H9 (cell line): ENCODE measurements at regions not wholly inside any gene's neighbourhood (a gene's known extent, or its start where the extent isn't known, plus 50 kb on each side); places are given as distances from the start of the nearest gene placed in this dataset.

Experiments used
- DNase-seq: peaks from one replicate; pipeline ENCODE4 v3.0.0-alpha.2; 2017
- H2AFZ ChIP-seq: one replicate; pipeline ENCODE4 v1.6.1; 2013; ENCODE audit warnings: mild to moderate bottlenecking, low read length, control low read depth, moderate library complexity
- H2AK5ac ChIP-seq: 2 replicates; pipeline ENCODE4 v1.6.1; 2013; ENCODE audit warnings: low read length, control low read depth, mixed read lengths; ENCODE audit not compliant: insufficient read length
- H2BK120ac ChIP-seq: one replicate; pipeline ENCODE4 v1.6.1; 2013; ENCODE audit warnings: low read depth, mild to moderate bottlenecking, low read length, control low read depth, inconsistent platforms; ENCODE audit not compliant: poor library complexity, severe bottlenecking
- H2BK12ac ChIP-seq: 2 replicates; pipeline ENCODE4 v1.6.1; 2013; ENCODE audit warnings: low read length, control low read depth, mixed read lengths, low read depth; ENCODE audit not compliant: insufficient read length
- H2BK15ac ChIP-seq: 2 replicates; pipeline ENCODE4 v1.6.1; 2013; ENCODE audit warnings: low read depth, low read length, control low read depth
- H2BK20ac ChIP-seq: one replicate; pipeline ENCODE4 v1.6.1; 2013; ENCODE audit warnings: low read depth, mild to moderate bottlenecking, low read length, control low read depth, inconsistent platforms; ENCODE audit not compliant: poor library complexity, severe bottlenecking
- H2BK5ac ChIP-seq: 2 replicates; pipeline ENCODE4 v1.6.1; 2013; ENCODE audit warnings: low read length, control low read depth, mixed read lengths; ENCODE audit not compliant: insufficient read length
- H3K14ac ChIP-seq: 2 replicates; pipeline ENCODE4 v1.6.1; 2013; ENCODE audit warnings: low read length, control low read depth; ENCODE audit not compliant: insufficient read depth
- H3K18ac ChIP-seq: 2 replicates; pipeline ENCODE4 v1.6.1; 2013; ENCODE audit warnings: low read depth, mild to moderate bottlenecking, mixed read lengths, low read length, control low read depth; ENCODE audit not compliant: insufficient read length
- H3K23ac ChIP-seq: 2 replicates; pipeline ENCODE4 v1.6.1; 2013; ENCODE audit warnings: low read length, control low read depth, mixed read lengths, low read depth; ENCODE audit not compliant: insufficient read length
- H3K23me2 ChIP-seq: 2 replicates; pipeline ENCODE4 v1.6.1; 2013; ENCODE audit warnings: low read depth, mild to moderate bottlenecking, mixed read lengths, low read length, control low read depth; ENCODE audit not compliant: insufficient read length, poor library complexity, severe bottlenecking
- H3K27ac ChIP-seq: 2 replicates; pipeline ENCODE4 v1.5.1; 2013; ENCODE audit warnings: low read length, control low read depth, mixed read lengths, low read depth; ENCODE audit not compliant: insufficient read length
- H3K27me3 ChIP-seq: 2 replicates; pipeline ENCODE4 v1.6.1; 2013; ENCODE audit warnings: low read length, control low read depth, inconsistent platforms; ENCODE audit not compliant: insufficient read depth
- H3K4ac ChIP-seq: 2 replicates; pipeline ENCODE4 v1.6.1; 2013; ENCODE audit warnings: low read depth, mild to moderate bottlenecking, control low read depth, inconsistent platforms, low read length, moderate library complexity
- H3K4me1 ChIP-seq: 2 replicates; pipeline ENCODE4 v1.6.1; 2013; ENCODE audit warnings: low read length, control low read depth, inconsistent platforms; ENCODE audit not compliant: insufficient read depth
- H3K4me2 ChIP-seq: 2 replicates; pipeline ENCODE4 v1.6.1; 2013; ENCODE audit warnings: low read length, control low read depth, mixed read lengths; ENCODE audit not compliant: insufficient read length, insufficient read depth
- H3K56ac ChIP-seq: 2 replicates; pipeline ENCODE4 v1.6.1; 2013; ENCODE audit warnings: low read depth, mild to moderate bottlenecking, mixed read lengths, low read length, control low read depth; ENCODE audit not compliant: insufficient read length
- H3K79me1 ChIP-seq: 2 replicates; pipeline ENCODE4 v1.6.1; 2013; ENCODE audit warnings: low read depth, mild to moderate bottlenecking, moderate library complexity, low read length, control low read depth, inconsistent platforms; ENCODE audit not compliant: insufficient read depth, poor library complexity, severe bottlenecking
- H3K79me2 ChIP-seq: 2 replicates; pipeline ENCODE4 v1.6.1; 2013; ENCODE audit warnings: low read length, control low read depth, inconsistent platforms; ENCODE audit not compliant: insufficient read depth
- H3K9ac ChIP-seq: 2 replicates; pipeline ENCODE4 v1.6.1; 2013; ENCODE audit warnings: low read length, control low read depth, mixed read lengths; ENCODE audit not compliant: insufficient read length; ENCODE audit errors: extremely low read depth
- H3K9me3 ChIP-seq: one replicate; pipeline ENCODE4 v1.6.1; 2013; ENCODE audit warnings: low read depth, low read length, inconsistent platforms; ENCODE audit not compliant: control insufficient read depth
- H3T11ph ChIP-seq: one replicate; pipeline ENCODE4 v1.6.1; 2013; ENCODE audit warnings: mild to moderate bottlenecking, low read length, control low read depth, inconsistent platforms
- H4K20me1 ChIP-seq: one replicate; pipeline ENCODE4 v1.6.1; 2013; ENCODE audit not compliant: control insufficient read depth, insufficient read length, insufficient read depth
- H4K5ac ChIP-seq: 2 replicates; pipeline ENCODE4 v1.6.1; 2013; ENCODE audit warnings: low read depth, mild to moderate bottlenecking, mixed read lengths, low read length, control low read depth; ENCODE audit not compliant: insufficient read length
- H4K8ac ChIP-seq: replicated peaks from 2 replicates; pipeline ENCODE4 v1.6.1; 2013; ENCODE audit warnings: low read length, control low read depth, mixed read lengths, low read depth; ENCODE audit not compliant: insufficient read length
- H4K91ac ChIP-seq: 2 replicates; pipeline ENCODE4 v1.6.1; 2013; ENCODE audit warnings: low read depth, mild to moderate bottlenecking, moderate library complexity, mixed read lengths, low read length, control low read depth; ENCODE audit not compliant: insufficient read length
- H3K27ac Mint-ChIP-seq, 3 experiments: 2 replicates in 2 of 3; 3 replicates in 1 of 3; pipeline ENCODE4 v1.8.0; 2020 to 2021; ENCODE audit warnings: mixed read lengths in 3 of 3, mild to moderate bottlenecking in 1 of 3, moderate library complexity in 1 of 3
- H3K27me3 Mint-ChIP-seq: 2 replicates; pipeline ENCODE4 v1.8.0; 2021; ENCODE audit warnings: low read depth, mild to moderate bottlenecking, moderate library complexity, mixed read lengths
- H3K36me3 Mint-ChIP-seq, 3 experiments: 2 replicates in 2 of 3; 3 replicates in 1 of 3; pipeline ENCODE4 v1.8.0; 2020 to 2021; ENCODE audit warnings: low read depth in 3 of 3, mixed read lengths in 3 of 3; ENCODE audit not compliant: insufficient read depth in 1 of 3
- H3K4me1 Mint-ChIP-seq, 2 experiments: 2 replicates each; pipeline ENCODE4 v1.8.0; 2020; ENCODE audit warnings: mixed read lengths in 2 of 2
- H3K4me3 Mint-ChIP-seq, 2 experiments: 2 replicates in 1 of 2; 3 replicates in 1 of 2; pipeline ENCODE4 v1.8.0; 2020 to 2021; ENCODE audit warnings: mild to moderate bottlenecking in 2 of 2, mixed read lengths in 2 of 2, moderate library complexity in 1 of 2
- H3K9me3 Mint-ChIP-seq, 2 experiments: 2 replicates in 1 of 2; 3 replicates in 1 of 2; pipeline ENCODE4 v1.8.0; 2020; ENCODE audit warnings: mild to moderate bottlenecking in 2 of 2, mixed read lengths in 2 of 2, moderate library complexity in 1 of 2
- WGBS: extraction: QIAGEN DNeasy Blood & Tissue Kit; methylation state at CpG from one replicate; pipeline ENCODE4 v1.1.7; 2013; ENCODE audit warnings: missing lambda C conversion rate, low lambda C conversion rate, mixed read lengths; ENCODE audit not compliant: insufficient read length; ENCODE audit errors: extremely low coverage; 5-methylcytosine and 5-hydroxymethylcytosine counted together
- TF ChIP-seq, protein P1 (sequence below): fragments of 200-600 bp; sonication (generic); conservative IDR thresholded peaks from 3 replicates; pipeline ENCODE4 v1.8.0; 2021; ENCODE audit warnings: antibody characterized with exemption, mild to moderate bottlenecking

DNA sequence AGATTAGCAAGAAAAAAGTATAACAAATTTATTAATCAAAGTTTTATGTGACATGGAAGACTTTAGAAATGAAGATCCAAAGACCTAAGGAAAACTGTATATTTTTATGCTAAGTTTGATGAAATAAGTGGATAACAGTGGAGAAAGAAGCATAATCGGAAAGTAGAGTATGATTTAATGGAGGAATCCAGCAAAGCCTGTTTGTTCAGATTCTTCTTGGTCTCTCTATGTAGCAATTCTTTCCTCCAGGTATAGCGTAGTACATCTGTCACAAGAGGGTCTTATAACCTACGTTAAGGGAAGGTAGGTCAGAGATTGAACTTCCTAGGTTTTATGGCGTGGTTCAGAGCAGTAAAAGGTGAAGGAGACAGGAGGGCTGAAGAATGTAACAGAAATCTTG, 600.6 kb upstream of the CHORDC1 start:
- no peak overlapping the region for H2BK15ac ChIP-seq
- no peak overlapping the region for H4K91ac ChIP-seq
- no peak overlapping the region for H3T11ph ChIP-seq
- H3K4me1 ChIP-seq: no peaks in the 10 kb centered on the region
- H2BK20ac ChIP-seq: no peak overlapping the region
- no peak overlapping the region for H2BK5ac ChIP-seq
- Mint-ChIP-seq H3K27me3 (no peaks in the 10 kb centered on the region), H3K9me3 (no peaks in the 10 kb centered on the region), H3K27ac (no peak overlapping the region), H3K36me3 (no peaks in the 10 kb centered on the region), H3K4me3 (no peak overlapping the region), H3K4me1 (no peaks in the 10 kb centered on the region)
- H3K18ac ChIP-seq: no peak overlapping the region
- no peak overlapping the region for H4K5ac ChIP-seq
- no peak overlapping the region for H2AK5ac ChIP-seq
- no CpG with 5 or more reads among the region's 4 CpGs for WGBS
- no peaks in the 10 kb centered on the region for H3K23me2 ChIP-seq
- DNase-seq: no peak
- TF ChIP-seq, protein P1, sequence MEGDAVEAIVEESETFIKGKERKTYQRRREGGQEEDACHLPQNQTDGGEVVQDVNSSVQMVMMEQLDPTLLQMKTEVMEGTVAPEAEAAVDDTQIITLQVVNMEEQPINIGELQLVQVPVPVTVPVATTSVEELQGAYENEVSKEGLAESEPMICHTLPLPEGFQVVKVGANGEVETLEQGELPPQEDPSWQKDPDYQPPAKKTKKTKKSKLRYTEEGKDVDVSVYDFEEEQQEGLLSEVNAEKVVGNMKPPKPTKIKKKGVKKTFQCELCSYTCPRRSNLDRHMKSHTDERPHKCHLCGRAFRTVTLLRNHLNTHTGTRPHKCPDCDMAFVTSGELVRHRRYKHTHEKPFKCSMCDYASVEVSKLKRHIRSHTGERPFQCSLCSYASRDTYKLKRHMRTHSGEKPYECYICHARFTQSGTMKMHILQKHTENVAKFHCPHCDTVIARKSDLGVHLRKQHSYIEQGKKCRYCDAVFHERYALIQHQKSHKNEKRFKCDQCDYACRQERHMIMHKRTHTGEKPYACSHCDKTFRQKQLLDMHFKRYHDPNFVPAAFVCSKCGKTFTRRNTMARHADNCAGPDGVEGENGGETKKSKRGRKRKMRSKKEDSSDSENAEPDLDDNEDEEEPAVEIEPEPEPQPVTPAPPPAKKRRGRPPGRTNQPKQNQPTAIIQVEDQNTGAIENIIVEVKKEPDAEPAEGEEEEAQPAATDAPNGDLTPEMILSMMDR: no peak
- no peak overlapping the region for H3K14ac ChIP-seq
- no peak overlapping the region for H2AFZ ChIP-seq
- H3K79me1 ChIP-seq: no peaks in the 10 kb centered on the region
- H2BK12ac ChIP-seq: no peak overlapping the region
- no peaks in the 10 kb centered on the region for H3K79me2 ChIP-seq
- H3K27me3 ChIP-seq: no peaks in the 10 kb centered on the region
- H3K56ac ChIP-seq: no peak overlapping the region
- H4K20me1 ChIP-seq: no peaks in the 10 kb centered on the region
- no peak overlapping the region for H3K27ac ChIP-seq
- no peak overlapping the region for H2BK120ac ChIP-seq
- H3K9me3 ChIP-seq: no peaks in the 10 kb centered on the region
- H3K9ac ChIP-seq: no peak overlapping the region
- no peak overlapping the region for H3K4me2 ChIP-seq
- no peak overlapping the region for H3K23ac ChIP-seq
- no peak overlapping the region for H3K4ac ChIP-seq
- H4K8ac ChIP-seq: no peak overlapping the region
